Suppressor macrophage treated with lipopolysaccharide for 1 hour (primary cell): ENCODE measurements at regions not wholly inside any gene's neighbourhood (a gene's known extent, or its start where the extent isn't known, plus 50 kb on each side); places are given as distances from the start of the nearest gene placed in this dataset.
A peak's percentile ranks its signal among the peaks of the same experiment; 100 is the strongest.
"Not testable (repeated sequence)": the region's sequence is repeated elsewhere in the genome, so short reads cannot be mapped to it uniquely, and the experiment has no call there.

ENCODE experiments used
- DNase-seq, 3 donors: peaks; one replicate each; pipeline ENCODE4 v3.0.0-alpha.2; 2020 to 2022

DNA sequence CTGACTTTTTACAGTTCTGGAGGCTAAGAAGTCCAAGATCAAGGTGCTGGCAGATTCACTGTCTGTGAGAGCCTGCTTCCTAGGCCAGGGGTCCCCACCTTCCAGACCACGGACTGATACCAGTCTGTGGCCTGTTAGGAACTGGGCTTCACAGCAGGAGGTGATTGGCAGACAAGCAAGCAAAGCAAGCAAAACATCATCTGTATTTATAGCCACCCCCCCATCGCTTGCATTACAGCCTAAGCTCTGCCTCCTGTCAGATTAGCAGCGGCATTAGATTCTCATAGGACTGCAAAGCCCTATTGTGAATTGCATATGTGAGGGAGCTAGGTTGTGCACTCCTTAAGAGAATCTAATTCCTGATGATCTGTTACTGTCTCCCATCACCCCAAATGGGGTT, 194.7 kb upstream of the THRB start:
- DNase-seq: no peak

- no peak for DNase-seq
Observed at GRCh38 chr3:24690777-24691176, 196.1 kb upstream of the THRB start.

DNA sequence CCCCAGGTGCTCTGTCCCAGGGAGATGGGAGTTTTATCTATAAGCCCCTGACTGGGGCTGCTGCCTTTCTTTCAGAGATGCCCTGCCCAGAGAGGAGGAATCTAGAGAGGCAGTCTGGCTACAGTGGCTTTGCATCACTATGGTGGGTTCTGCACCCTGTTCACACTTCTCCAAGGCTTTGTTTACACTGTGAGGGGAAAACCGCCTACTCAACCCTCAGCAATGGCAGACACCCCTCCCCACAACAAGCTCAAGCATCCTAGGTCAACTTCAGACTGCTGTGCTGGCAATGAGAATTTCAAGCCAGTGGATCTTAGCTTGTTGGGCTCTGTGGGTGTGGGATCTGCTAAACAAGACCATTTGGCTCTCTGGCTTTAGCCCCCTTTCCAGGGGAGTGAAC, 204.4 kb upstream of the THRB start:
- not testable (repeated sequence) for DNase-seq

DNA sequence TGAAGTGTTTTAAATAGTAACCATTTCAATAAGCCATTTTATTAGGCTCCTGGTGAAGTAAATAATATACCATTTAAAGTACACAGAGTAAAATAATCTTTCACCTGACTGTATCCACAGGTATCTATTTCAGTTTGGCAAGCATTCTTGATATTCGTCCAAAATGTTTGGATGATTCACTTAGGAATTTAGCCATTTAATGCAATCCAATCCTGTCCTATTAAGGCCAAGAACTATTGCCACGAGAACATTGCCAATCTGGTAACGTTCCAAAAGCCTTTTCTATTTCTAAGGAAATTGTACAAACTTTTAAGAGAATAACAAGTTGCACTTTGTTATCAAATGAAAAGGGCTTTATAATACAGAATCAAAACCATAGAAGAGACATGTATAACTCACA, 209.8 kb upstream of the THRB start:
- DNase-seq: no peak

GRCh38 chr3:24707936-24708335, 213.3 kb upstream of the THRB start:
- DNase-seq: no peak

- DNase-seq: no peak
Observed at GRCh38 chr3:24709956-24710355, 215.3 kb upstream of the THRB start.

DNA sequence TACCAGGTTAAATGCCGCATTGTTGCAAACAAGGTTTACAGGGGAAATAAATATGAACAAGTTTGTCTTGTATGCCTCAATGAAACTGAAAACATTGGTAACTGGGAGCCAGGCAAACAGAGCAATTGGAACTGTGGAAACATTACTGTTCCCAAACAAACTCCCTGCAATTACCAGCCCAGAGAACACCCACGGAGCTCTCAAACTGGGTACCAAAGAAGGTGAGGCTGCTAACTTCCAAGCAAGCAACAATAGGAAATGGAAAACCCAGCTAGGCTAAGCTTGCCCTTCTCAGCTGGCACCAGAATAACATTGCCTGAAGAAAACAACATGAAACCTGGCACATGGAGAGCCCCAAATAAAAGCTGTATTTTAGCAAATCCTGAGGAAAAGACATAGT, 218.9 kb upstream of the THRB start:
- DNase-seq: no peak

DNA sequence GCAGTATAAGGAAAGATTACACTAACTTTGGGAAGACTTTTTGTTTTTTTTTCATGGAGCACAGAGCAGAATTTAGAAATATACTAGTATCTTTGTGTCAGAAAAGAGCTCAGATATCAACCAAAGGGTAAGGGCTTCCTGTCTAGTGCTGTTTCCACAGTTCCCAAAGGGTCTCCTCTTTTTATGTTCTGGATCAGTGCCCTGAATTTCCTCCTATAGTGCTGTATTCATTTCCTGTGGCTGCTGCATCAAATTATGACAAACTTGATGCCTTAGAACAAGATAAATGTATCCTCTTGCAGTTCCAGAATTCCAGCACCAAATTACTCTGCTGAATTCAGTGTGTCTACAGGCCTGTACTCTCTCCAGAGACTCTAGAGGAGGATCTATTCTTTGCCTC, 219.8 kb upstream of the THRB start:
- DNase-seq: no peak

DNA sequence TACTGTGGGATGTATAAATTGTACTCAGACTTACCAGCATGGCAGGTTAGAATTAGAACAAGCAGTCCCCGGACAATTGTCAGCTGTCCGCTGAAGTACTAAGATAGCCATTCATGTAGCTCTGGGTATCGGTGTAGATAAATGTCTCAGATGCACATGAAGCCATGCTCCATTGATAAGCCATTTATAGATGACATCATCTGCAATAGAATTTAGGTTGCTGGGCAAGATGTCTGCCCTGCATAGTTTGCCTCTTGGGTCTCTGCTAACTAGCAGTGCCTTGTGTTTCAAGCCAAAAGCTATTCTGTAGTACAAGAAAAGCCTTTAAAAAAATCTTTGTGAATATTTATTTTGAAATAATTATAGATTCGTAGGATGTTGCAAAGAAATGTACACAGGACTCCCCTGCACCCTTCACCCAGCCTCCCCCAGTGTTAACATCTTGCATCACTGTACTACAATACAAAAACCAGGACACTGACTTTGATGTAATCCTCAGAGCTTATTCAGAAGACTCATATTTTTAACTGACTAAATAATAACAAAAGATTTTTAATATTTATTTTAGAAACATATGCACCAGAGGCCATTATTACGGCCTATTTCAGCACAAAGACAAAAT, 220.6 kb upstream of the THRB start:
- no peak for DNase-seq

DNA sequence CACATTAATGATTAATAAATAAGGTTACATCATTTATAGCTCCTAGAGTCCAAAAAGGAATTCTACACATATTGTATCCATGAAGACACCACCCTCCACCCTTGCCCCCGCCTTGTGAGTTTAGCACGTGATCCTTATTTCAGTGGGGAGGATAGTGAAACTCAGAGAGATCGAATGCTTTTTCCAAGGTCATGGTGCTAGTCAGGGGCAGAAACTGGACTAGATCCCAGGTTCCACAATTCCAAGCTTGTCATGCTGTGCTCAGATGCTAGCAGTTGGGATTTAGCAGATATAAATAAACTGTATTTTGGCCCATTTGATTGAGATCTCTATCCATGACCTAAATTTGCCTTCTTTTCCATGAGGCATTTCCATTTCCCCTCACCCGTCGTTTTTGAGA, 227.4 kb upstream of the THRB start:
- DNase-seq: no peak

DNA sequence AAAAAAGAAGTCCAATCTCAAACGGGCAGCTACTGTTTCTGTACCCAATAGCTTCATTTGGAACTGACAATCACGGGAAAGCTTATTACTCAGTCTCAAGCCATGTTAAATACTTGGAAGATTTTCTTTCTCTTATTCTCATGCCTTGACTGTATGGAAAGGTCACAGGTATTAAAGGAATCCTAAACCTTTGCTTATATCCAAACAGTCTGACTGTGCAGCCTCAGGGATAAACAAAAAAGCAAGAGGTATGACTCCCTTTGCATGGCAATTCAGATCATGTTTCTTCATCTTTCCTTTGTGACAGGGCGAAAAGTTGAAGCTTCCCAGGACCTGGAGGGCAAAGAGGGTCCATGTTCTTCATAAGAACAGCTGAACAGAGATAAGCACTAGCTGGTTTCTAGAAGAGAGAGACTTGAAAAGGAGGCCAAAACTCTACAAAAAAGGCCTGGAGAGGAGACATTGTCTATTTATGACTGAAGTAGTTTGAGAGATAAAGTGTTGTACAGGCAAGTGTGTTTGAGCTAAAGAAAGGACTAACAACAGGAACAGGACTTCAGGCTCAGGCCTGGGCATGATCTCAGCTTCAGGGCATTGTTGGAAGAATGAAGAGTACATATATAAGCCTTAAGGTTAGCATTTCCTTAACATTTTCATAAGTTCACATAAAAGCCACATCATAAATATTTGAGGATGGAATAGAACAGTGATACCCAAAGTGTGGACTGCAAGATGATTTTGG, 231.0 kb upstream of the THRB start:
- DNase-seq: no peak

DNA sequence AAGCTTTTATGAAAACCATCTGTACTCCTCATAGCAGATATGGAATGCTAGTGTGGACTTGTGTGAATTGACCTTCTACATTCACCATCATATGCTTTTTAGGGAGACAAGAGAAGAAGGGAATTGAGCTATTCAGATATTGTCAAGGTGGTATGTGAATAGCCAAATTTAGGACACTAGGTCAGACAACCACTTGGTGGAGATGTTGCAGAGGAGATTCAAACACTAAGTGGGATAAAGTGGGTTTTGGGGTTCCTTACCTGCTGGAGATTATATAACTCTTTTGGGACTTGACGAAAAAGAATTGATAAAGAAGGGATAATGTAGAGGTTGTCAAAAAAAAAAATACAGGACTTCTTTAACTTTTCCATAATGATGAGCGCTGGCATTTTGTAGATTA, 231.8 kb upstream of the THRB start:
- no peak for DNase-seq

DNA sequence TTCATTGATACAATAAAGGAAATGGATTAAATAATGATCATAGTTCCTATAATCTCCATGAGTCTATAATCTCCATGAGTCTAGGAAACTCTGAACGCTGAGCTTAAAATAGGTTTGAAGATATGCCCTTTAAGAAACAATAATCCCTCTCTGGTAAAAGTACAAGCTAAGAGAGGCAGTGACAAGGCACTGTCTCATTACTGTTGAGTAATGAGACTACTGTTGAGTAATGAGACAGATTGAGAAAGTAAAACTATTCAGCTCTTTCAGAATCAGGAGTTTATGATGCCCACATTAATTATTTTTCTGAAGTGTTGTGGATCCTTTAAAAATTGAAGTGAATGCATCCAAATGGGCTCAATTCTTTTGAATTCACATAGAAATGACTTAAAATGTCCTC, 235.5 kb upstream of the THRB start:
- DNase-seq: peak in 1 of 3 donors; percentile 20

DNA sequence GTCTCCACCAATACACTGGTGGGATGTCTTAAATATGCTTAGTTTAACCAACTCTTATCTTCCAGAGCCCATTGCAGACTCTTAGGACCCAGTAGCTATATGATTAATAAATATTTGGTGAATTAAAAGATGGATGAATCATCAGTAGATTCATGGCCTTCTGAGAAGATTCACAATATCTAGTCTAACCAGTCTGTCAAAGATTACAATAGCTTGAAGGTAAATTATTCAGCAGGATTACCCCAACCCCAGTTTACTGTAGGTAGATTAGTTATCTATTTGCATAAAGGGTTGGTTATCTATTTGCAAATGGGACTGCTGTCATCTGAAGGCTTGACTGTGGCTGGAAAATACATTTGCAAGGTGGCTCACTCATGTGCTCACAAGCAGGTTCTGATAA, 239.4 kb upstream of the THRB start:
- no peak for DNase-seq

DNA sequence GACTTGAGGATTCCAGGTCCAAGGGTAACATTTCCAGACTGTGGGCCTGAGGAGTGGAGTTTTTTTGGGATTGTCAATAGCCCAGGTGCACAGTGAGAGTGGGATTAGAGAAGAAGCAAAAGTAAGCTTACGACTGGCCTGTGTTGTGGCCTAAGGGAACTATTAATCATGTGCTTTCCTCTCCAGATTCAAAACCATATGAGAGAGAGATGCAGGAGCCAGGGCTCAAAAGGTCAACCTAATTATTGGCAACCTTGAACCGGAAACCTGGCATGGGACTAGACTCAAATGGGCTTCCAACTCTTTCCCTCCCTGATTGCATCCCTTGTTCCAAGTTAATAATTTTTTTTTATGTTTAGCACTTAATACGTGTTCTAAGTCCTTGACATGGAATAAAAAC, 242.1 kb upstream of the THRB start:
- DNase-seq: no peak

- no peak for DNase-seq
Observed at GRCh38 chr3:24740326-24740725, 245.7 kb upstream of the THRB start.

DNA sequence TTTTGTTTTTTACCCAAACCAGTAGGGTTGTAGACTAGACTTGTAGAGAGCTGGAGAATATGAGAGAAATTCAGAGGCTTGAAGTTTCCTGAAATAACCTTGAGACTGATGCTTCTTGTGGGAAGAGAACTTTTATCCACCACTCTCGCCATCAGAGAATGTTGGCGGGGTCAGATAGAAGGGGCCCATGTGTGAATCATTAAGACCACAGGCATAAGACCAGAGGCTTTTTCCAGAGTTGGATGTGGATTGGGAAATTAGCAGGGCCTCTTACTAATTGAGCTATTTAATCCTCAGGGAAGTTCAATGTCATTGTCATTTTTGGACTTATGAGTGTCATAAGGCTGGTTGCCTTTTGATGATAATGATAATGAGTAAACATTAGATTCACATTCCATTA, 246.9 kb upstream of the THRB start:
- DNase-seq: no peak

DNA sequence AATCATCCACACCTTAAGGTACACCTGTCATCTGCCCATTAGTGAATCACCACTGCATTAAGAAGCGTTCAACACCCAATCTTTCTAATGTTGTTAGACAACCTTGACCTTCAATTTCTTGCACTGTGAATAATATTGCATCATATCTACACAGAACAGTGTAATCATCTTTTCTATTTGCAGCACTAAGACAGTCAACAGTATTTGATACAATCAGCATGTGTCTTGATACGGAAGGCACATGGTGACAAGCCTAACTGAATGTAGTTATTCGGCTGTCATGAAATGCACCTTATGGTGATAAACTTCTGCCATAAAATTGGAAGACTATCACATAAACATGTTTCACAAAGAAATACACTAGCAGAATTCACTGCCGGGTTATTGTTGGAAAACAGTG, 253.9 kb upstream of the THRB start:
- no peak for DNase-seq

DNA sequence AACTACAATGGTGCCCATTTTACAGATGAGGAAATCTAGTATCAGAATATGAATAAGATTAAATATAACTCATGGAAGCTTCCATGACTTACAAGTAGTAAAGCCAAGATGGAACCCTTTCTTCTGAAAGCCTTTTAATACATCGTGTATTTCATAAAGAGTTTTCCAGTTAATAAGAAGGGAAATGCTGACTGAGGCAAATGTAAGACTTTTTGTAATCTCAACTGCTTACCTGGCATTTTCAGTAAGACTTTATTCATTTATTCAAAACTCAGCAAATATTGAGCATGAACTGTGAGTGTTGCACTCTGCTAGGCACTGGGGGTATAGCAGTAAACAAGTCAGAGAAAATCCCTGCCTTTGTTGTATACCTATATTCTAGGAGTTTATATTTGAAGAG, 256.4 kb upstream of the THRB start:
- DNase-seq: no peak

DNA sequence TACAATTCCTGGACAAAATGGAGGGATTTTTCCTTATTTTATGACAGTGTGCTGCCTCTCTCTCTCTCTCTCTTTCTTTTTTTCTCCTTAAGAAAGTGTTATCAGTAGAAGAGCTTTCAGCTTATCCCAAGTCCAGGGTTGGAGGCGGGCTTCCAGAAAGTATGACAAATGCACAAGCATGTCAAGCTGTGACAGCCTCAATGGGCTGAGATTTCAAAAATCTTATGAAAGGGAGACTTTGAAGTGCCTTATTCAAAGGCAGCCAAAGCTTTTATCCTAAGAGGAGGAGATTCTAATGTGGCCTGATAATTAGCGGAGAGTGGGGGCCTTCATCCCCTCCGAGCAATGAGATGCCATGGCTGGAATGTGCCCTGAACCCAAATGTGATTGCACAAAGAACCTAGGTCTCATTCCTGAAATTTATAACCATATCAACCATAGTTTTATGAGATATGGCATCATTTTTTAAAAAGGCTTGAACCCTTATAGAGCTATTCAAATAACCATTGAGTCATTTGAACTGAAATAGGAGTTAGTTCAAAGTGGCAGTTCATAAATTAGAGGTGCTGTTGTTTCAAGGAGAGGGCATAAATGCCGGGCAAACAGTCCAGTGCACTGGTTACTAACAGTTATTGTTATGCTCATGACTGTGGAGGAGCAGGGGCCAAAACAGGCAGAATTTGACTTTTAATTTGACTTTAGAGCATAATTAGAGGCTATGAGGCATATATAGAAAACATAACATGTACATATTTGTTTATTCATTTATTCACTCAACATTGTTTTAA, 261.6 kb upstream of the THRB start:
- DNase-seq: no peak

GRCh38 chr3:24763393-24763792, 268.7 kb upstream of the THRB start:
- no peak for DNase-seq

DNA sequence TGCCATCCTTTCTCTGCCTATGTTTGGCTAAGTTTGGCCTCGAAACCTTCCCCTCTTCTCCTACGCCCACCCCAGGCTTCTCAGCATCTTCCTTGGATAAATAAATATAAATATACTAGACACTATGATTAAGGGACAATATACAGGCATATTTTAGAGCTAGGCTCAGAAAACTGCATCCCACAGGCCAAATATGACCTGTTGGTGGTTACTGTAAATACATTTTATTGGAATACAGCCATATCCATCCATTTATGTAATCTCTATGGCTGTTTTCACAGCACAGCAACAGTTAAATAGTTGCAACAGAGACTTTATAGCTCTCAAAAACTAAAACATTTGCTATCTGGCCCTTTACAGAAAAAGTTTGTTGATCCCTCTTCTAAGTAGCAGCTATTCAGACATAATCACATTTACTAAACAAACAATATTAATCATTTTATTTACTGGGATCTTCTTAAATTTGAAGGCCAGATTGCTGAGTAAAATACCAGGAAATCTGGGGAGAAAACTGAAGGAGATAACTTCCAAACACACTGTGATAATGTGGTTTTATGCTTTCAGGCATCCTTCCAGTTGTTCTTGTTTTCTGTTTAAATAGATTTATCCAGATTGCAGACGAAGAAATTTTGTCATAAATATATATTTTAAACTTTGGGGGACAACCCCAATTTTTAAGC, 269.7 kb upstream of the THRB start:
- no peak for DNase-seq

DNA sequence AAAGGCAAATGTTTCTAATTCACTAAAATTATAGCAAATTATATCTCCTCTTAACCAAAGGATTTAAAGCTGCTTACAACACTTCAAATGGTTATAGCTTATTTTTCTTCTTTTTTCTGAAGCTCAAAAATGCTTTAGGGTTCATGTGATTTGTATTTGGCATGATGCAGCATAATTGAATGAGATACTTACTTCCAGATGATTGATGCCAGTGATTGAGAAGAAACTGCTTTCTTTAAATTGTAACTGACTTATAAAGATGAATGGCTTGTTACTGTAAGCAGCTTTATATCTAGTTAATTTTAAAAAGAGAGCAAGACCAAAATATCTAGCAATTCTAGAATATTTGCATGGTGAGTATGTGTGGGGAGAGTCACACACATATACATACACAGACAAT, 270.7 kb upstream of the THRB start:
- no peak for DNase-seq

DNA sequence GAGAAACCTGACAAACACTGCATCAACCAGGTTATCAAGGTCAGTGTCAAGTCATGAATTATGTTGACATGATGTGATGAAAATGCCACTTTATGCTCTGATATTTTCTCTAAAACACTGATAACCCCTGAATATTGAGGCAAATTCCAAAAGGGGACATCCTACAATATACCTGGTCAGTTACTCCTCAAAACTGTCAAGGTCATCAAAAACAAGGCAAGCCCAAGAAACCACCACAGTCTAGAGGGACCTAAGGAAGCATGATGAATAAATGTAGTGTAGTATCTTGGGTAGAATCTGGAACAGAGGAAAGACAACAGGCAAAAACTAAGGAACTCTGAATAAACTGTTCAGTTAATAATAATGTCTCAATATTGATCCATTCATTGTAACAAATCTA, 275.3 kb upstream of the THRB start:
- DNase-seq: no peak
